ENCODE measurements at regions not wholly inside any gene's neighbourhood (a gene's known extent, or its start where the extent isn't known, plus 50 kb on each side); places are given as distances from the start of the nearest gene placed in this dataset.
A peak's percentile ranks its signal among the peaks of the same experiment; 100 is the strongest.

DNA sequence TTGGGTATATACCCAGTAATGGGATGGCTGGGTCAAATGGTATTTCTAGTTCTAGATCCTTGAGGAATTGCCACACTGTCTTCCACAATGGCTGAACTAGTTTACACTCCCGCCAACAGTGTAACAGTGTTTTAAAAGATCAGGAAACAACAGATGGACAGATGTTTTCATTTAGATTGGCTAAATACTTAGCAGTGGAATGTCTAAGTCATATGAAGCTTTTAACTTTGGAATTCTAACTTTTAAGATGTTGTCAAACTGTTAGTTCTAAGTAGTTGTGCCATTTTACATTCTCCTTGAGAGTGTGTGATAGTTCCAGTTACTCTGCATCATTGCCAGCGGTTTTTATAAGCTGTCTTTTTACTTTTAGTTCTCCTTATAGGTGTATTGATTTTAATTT lies 688.8 kb downstream of the SEMA5A start:
- no peak for DNase-seq (ENCODE audit: low read depth)

GRCh38 chr5:8861764-8862163 lies 684.1 kb downstream of the SEMA5A start:
- DNase-seq (ENCODE audit: low read depth) = no peak

DNA sequence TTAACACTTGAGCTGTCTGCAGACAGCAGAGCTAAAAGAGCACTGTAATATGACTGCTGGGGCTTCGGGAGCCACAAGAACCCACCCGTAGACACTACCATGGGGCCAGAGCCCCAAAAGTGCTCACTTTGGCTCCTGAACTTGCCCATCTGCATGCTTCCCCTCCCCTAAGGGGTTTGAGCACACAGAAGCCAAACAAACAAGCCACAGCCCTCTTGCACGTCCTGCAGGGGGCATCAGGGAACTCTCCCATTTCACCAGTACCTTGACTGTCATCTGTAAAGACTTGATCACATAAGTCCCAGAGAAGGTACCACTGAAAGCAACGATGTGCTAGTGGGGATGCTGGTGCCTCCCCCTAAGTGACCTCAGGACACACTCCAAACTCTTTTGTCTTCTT lies 681.8 kb downstream of the SEMA5A start:
- no peak for DNase-seq (ENCODE audit: low read depth)

DNA sequence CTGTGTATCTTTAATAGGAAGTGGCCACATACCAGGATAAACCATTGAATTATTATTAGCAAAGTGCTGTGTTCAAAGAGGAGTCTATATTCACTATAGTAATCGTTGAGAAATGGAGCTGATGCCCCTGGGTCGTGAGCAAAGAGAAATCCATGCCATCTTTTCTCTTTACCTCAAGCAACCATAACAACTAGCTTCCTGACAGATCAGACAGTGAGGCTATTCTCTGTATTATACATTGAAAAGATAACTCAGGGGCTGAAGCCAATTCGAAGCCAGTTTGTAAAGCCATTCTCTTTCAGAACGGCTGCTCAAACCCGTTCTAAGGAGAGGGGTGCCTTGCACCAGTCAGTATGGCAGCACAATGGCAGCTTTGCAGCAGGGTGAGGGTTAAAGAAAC lies 680.6 kb downstream of the SEMA5A start:
- DNase-seq (ENCODE audit: low read depth) = no peak

GRCh38 chr5:8865686-8866374 lies 680.0 kb downstream of the SEMA5A start:
- no peak for DNase-seq (ENCODE audit: low read depth)

GRCh38 chr5:8868283-8868682 lies 677.6 kb downstream of the SEMA5A start:
- DNase-seq (ENCODE audit: low read depth) = no peak

- no peak for DNase-seq (ENCODE audit: low read depth)
Measured at GRCh38 chr5:8869932-8870331, 675.9 kb downstream of the SEMA5A start.

- no peak for DNase-seq (ENCODE audit: low read depth)
Measured at GRCh38 chr5:8870349-8870958, 675.4 kb downstream of the SEMA5A start.

DNA sequence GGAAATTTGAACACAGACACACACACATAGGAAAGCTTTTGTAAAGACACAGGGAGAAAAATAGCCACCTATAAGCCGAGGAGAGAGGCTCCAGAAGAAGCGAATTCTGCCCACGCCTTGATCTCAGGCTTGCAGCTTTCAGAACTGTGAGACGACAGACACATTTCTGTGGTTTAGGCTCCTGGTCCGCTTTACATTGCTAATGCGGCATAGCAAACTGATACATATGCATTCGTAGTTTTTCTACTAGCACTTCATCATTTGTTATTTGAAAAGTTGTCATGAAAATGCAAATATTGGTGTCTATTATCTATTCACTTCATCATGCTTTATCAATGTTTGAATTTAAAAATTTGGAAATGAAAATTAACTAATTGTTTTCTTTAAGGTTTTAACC lies 674.9 kb downstream of the SEMA5A start:
- no peak for DNase-seq (ENCODE audit: low read depth)

- no peak for DNase-seq (ENCODE audit: low read depth)
Measured at GRCh38 chr5:8871446-8871845, 674.4 kb downstream of the SEMA5A start.

DNA sequence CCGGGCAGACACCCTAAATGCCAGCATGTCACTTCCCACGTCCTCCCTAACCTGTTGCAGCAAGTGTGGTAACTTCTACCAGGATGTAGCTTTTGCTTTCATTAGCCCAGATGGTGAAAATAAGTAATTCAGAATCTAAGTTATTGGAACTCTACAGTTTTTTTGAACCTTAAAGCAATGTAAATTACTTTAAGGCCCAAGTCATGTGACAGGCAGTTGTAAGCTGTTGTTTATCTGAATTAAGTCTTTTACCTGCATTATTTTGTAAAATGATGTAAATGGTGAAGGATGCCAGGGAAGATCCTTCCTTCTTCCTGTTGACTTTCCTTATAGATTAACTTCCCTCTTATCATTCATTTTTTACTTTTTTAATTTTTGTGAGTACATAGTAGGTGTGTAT lies 670.2 kb downstream of the SEMA5A start:
- no peak for DNase-seq (ENCODE audit: low read depth)

- no peak for DNase-seq (ENCODE audit: low read depth)
Measured at GRCh38 chr5:8879248-8879647, 666.6 kb downstream of the SEMA5A start.

DNA sequence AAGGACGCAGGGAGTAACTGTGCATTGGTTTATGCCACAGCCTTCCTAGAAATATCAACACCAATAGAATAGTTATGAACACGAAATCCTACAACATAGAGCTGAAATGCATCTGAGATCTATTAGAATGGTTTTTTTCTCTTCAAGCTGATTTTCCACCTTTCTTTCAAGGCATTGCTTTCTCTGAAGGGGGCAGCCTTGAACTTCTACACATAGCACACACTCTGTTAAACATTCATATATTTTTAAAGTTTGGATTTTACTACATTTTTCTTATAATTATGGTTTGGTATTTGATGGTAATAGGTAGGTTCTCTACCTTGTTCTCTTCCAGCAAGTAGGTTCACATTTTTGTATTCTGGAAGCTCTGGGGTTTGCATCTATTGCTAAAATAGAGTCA lies 661.8 kb downstream of the SEMA5A start:
- DNase-seq (ENCODE audit: low read depth) = no peak

GRCh38 chr5:8892926-8893325 lies 652.9 kb downstream of the SEMA5A start:
- DNase-seq (ENCODE audit: low read depth) = no peak

DNA sequence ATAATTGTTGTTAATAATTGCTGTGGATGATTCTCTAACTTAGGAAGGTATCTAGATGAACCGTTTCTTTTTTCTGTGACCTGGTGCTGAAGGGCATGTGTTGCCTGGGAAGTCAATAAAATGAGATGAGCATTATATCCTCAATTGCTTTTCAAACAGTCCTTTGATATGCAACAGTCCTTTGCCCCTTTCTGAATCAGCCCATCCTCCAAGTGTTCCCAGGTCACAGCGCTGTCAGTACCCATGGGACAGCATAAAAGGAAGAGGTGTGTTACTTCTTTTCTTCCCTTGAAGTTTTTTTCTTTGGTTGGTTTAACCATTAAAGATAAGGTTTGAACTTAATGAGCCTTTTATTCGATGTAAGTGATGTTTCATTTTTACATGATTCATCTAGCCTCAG lies 651.8 kb downstream of the SEMA5A start:
- DNase-seq (ENCODE audit: low read depth) = no peak

- DNase-seq (ENCODE audit: low read depth) = no peak
Measured at GRCh38 chr5:8895062-8895461, 650.8 kb downstream of the SEMA5A start.

DNA sequence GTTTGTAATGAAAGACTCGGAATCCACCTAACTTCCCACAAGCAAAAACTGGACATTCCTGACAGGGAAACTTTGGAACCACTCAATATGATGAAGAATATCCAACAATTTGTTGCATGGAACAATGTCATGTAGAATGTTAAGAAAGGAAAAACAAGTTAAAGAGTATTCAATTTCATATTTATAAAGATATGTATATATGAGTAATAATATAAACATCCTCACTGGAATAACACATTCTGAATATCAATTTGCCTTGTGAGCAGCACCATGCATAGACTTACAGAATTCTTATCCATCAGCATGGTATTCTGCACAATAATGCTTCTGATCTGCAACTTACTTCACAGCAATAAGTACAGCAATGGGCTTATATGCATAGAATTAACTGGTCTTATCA lies 650.3 kb downstream of the SEMA5A start:
- no peak for DNase-seq (ENCODE audit: low read depth)

GRCh38 chr5:8897316-8897715 lies 648.6 kb downstream of the SEMA5A start:
- DNase-seq (ENCODE audit: low read depth) = no peak

GRCh38 chr5:8905021-8905420 lies 640.9 kb downstream of the SEMA5A start:
- DNase-seq (ENCODE audit: low read depth) = no peak

DNA sequence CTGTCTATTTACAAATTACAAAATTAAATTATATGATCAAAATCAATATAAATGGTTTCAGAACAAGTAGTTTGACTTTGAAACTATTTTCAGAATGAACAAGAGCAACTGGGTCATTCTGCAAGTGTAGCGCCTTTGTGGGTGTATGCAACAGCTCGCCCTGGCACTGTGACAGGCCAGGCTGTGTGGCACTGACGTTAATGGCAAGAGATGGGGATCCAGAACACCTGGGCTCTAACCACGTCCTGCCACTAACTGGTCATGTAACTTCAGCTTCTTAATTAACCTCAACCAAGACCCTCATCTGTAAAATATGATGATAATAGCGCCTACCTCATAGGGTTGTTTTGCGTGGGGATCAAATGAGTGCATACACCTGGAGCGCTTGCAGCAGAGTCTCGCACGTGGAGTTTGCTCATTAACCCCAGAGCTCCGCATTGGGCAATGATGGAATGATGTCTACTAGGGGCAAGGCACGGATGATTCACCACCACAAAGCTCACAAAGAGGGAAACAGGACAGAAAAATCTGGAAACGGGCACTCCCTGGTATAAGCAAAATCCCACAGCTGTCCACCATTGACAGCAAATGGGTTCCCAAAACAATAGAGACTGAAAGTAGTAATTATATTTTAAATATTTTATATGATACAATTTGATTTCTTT lies 639.4 kb downstream of the SEMA5A start:
- no peak for DNase-seq (ENCODE audit: low read depth)

DNA sequence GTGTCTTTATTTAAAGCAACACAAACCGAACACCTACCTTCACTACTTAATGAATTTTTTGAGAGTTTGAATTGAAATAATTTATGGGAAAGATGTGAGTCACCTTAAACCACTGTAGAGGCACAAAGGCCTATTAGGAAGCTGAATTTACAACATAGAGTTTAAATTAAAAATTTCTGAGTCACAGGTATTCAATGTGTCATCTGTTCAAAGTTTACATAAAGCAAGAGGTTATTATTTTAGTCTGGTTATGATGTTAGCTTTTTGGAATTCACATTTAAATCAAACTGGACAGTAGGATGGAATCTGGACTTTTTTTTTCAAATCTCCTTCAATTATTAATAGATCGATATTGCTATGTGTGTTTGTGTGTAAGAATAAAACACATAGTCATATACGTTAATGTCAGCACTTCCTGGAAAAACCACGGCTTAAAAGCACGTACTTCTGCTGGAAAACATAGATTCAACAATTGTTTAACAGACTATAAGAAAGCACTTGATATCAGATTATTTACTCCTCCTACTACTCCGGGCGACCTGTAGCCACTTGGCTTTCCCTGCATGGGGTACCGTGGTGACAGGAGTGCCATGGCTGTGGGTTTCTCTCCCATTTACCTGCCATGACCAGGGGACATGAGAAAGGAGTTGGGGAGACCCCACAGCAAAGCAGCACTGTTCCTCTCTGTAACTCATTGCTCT lies 638.6 kb downstream of the SEMA5A start:
- peak; percentile 62 for DNase-seq (ENCODE audit: low read depth)

DNA sequence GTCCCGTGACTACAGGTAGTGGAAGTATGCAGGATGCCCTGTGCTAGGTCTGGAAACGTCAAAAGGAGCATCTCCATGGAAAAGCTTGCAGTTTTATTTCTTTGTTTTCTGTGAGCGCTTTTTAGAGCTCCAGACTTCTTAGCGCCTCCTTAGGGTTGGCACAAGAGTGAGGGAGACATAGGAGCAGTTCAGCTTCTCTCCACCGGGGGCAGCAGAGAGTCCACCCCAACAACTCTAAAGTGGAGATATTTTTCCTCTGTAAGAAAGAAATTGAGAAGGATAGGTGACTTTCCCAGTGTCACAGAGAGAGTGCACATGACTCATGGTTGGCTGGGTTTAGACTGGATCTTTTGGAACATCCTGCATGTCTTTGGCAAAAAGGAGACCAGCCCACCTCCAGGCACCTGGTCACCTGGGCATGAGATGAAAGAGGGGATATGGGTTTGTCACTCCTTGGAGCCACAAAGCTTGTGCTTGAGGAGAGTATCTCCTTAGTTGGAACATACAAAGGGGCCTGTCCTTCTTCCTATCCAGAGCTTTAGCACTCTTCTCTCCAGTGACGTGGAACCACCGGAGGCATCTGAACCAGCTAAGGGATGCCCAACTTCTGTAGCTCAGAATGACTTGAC lies 637.7 kb downstream of the SEMA5A start:
- DNase-seq (ENCODE audit: low read depth) = no peak

- no peak for DNase-seq (ENCODE audit: low read depth)
Measured at GRCh38 chr5:8912106-8912505, 633.8 kb downstream of the SEMA5A start.

Data from non-pigmented ciliary epithelial cell (primary cell).